ENCODE measurements at regions not wholly inside any gene's neighbourhood (a gene's known extent, or its start where the extent isn't known, plus 50 kb on each side); places are given as distances from the start of the nearest gene placed in this dataset.

DNA sequence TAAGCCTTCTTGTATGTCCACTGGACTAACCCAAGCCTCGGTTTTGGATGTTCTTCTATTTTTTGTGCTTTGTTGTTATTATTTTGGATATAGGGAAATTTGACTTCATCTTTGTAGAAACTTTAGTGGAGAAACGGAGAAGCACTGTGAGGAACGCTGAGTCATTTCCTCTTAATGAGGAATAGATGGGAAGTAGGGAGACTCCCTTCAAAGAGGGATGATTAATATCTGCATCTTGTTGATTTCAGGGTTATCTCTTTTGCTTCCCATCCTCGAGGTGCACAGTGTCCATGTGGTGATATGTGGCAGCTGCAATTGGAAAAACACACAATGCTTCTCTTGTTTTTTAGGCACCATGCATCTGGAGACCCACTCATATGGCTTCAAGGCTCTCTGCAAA is 1147.9 kb downstream of the NLGN4X start:
- TF ChIP-seq, protein P1, sequence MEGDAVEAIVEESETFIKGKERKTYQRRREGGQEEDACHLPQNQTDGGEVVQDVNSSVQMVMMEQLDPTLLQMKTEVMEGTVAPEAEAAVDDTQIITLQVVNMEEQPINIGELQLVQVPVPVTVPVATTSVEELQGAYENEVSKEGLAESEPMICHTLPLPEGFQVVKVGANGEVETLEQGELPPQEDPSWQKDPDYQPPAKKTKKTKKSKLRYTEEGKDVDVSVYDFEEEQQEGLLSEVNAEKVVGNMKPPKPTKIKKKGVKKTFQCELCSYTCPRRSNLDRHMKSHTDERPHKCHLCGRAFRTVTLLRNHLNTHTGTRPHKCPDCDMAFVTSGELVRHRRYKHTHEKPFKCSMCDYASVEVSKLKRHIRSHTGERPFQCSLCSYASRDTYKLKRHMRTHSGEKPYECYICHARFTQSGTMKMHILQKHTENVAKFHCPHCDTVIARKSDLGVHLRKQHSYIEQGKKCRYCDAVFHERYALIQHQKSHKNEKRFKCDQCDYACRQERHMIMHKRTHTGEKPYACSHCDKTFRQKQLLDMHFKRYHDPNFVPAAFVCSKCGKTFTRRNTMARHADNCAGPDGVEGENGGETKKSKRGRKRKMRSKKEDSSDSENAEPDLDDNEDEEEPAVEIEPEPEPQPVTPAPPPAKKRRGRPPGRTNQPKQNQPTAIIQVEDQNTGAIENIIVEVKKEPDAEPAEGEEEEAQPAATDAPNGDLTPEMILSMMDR (IDR thresholded peaks at IDR 0.05; ENCODE audit: low read depth, low read length, missing control alignments): no peak

DNA sequence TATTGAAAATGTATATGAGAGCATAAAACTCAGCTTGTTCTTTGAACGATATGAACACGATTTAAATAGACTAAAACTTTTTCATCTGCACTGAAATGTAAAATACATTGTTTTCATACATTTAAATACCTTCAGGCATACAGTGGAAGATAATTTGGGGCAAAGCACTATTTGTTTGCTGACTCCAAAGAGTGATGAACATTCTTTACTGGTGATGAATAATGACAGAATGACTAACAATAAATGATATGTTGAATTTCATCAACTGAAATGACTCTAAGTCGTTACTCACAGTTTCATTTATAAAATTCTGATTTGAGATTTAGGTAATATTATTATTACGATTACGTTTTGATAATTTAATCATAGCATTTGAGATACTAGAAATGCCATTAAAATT is 1160.1 kb downstream of the NLGN4X start:
- no peak overlapping the region for H3K4me3 ChIP-seq (ENCODE audit: low read depth, low read length)
- DNase-seq (ENCODE audit: low read depth): no peak
- TF ChIP-seq, protein P1 (IDR thresholded peaks at IDR 0.05; ENCODE audit: low read depth, low read length, missing control alignments): no peak

More for the DNA sequence above, 1147.9 kb downstream of the NLGN4X start:
- no peak overlapping the region for H3K4me3 ChIP-seq (ENCODE audit: low read depth, low read length)
- no peak for DNase-seq (ENCODE audit: low read depth)

DNA sequence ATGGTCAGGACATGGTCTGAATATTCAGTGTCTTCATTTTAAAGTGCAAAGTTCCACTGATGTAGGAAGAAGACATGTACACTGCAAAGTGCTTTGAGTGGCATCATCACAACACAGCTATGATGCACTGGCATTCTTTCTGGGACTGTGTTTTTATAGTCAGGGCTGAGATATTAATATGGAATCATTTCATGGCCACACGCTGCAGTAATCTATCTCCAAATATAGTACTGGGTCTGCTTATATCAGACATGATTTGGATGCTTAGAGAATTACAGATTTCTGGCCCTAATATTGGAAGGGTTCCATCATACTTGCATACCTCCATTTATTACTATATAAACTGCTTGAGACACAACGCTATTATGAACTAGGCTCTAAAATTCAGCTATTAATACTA is 1170.9 kb downstream of the NLGN4X start:
- TF ChIP-seq, protein P1 (IDR thresholded peaks at IDR 0.05; ENCODE audit: low read depth, low read length, missing control alignments): no peak
- H3K4me3 ChIP-seq (ENCODE audit: low read depth, low read length): no peak overlapping the region
- DNase-seq (ENCODE audit: low read depth): no peak

DNA sequence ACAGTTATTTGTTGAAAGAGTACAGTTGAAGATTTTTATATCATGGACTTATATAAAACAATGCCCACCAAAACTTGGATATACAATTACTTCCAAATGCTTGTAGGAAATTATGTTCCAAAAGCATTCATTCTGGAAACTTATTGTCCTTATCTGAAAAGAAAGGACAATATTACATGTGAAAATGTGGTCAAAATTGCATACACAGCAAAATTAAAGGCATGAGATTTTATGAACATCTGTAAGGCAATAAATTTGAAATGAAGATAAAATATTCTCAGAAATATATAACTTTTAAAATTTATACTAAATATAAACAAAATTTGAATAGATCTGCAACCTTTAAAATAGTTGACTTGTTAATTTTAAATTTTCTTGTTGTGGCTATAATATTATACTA is 1173.8 kb downstream of the NLGN4X start:
- H3K4me3 ChIP-seq (ENCODE audit: low read depth, low read length): no peak overlapping the region
- TF ChIP-seq, protein P1 (IDR thresholded peaks at IDR 0.05; ENCODE audit: low read depth, low read length, missing control alignments): no peak
- no peak for DNase-seq (ENCODE audit: low read depth)

DNA sequence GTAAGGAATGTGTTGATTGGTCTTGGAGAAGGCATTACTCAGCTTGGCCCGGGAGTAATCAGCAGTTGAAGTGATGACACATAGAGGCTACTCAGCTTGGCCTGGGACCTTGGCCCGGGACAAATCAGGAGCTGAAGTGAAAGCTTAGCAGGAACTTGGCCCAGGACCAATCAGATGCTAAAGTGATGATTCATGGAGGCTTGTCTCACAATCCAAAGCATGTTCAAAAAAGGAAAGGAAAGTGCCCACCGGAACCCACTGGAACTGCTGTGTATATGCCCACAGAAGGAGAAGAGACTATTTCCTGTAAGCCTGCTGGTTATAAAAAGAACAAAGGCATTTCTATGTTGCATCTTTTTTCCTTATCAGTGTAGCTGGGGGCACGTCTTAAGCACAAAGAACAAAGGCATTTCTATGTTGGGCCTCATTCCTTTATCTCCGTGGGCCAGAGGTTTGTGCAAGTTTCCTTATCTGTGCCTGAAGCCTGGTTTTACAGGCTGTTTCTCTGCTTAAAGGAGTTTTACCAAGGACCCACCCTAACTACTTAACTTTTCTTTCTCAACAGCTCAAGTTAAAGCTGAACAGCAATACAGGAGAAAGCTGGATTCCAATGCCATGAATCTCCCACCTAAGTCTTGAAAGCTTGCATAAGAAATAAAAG is 1176.7 kb downstream of the NLGN4X start:
- DNase-seq (ENCODE audit: low read depth): no peak
- TF ChIP-seq, protein P1 (IDR thresholded peaks at IDR 0.05; ENCODE audit: low read depth, low read length, missing control alignments): no peak
- no peak overlapping the region for H3K4me3 ChIP-seq (ENCODE audit: low read depth, low read length)

DNA sequence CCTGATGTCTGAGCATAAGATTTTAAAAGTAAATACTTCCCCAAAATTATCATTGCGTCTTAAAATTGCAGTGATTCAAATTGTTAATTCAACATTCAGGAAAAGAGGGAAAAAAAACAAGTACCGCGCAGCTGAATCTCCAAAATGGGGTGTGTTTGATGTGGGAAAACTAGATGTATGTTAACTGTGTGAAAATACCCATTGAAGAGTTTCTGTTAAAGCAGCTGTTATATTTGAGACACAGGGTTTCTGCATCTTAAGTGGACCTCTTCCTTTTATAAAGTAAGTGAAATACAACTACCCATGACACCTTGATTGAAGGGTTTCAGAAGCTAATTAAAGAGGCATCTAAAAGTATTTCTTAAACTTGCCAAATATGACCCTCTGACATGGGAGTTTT is 1186.1 kb downstream of the NLGN4X start:
- TF ChIP-seq, protein P1 (IDR thresholded peaks at IDR 0.05; ENCODE audit: low read depth, low read length, missing control alignments): no peak
- DNase-seq (ENCODE audit: low read depth): no peak
- no peak overlapping the region for H3K4me3 ChIP-seq (ENCODE audit: low read depth, low read length)

- no peak overlapping the region for H3K4me3 ChIP-seq (ENCODE audit: low read depth, low read length)
- TF ChIP-seq, protein P1 (IDR thresholded peaks at IDR 0.05; ENCODE audit: low read depth, low read length, missing control alignments): no peak
- no peak for DNase-seq (ENCODE audit: low read depth)
Observed at GRCh38 chrX:5031792-5032191, 1196.9 kb downstream of the NLGN4X start.

Data from GM12864 (cell line).